ENCODE measurements at regions not wholly inside any gene's neighbourhood (a gene's known extent, or its start where the extent isn't known, plus 50 kb on each side); places are given as distances from the start of the nearest gene placed in this dataset.

GRCh38 chr14:80352471-80352870, 141.2 kb upstream of the DIO2 start:
- H3K4me3 ChIP-seq (ENCODE audit: low read depth, low read length): no peak overlapping the region
- no peak for TF ChIP-seq CTCF (IDR thresholded peaks at IDR 0.05; ENCODE audit: insufficient read depth, low read length, missing control alignments)
- POLR2A ChIA-PET: no interaction called here
- DNase-seq (ENCODE audit: low read depth, low spot score): no peak
- CTCF ChIA-PET: interaction anchor here (1.2 to 1.9 kb wide), 3 partner anchors 10 to 42 kb away, joined by 3 to 6 read pairs (median 3); no protein-coding TSS in a partner anchor

DNA sequence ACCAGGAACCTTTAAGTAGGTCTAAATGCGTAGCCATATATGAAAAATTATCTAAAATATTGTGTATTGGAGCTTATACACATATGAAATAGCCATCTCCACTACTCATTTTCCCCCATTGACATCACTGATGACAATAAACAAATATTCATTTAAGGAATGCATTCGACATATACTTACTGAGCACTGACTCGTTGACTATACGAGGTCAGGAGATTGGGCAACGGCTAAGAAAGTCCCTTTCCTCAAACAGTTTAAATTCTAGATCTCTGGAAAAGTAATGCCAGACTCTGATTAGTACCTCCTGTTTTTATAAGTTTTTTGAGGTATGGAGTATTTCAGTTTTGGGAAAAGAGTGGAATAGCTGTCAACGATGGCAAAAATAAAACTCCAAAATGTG, 139.4 kb upstream of the DIO2 start:
- no peak overlapping the region for H3K4me3 ChIP-seq (ENCODE audit: low read depth, low read length)
- no peak for DNase-seq (ENCODE audit: low read depth, low spot score)
- TF ChIP-seq CTCF (IDR thresholded peaks at IDR 0.05; ENCODE audit: insufficient read depth, low read length, missing control alignments): no peak
- ChIA-PET CTCF (interaction anchor here (0.9 kb wide), 1 partner anchor 295 kb away, joined by 5 read pairs; no protein-coding TSS in a partner anchor), POLR2A (no interaction called here)

- ChIA-PET POLR2A (no interaction called here), CTCF (interaction anchor here (3.1 kb wide), 1 partner anchor 9 kb away, joined by 19 read pairs; no protein-coding TSS in a partner anchor)
- no peak overlapping the region for H3K4me3 ChIP-seq (ENCODE audit: low read depth, low read length)
- no peak for DNase-seq (ENCODE audit: low read depth, low spot score)
- no peak for TF ChIP-seq CTCF (IDR thresholded peaks at IDR 0.05; ENCODE audit: insufficient read depth, low read length, missing control alignments)
These were observed 135.1 kb upstream of the DIO2 start for GRCh38 chr14:80346395-80346794.

DNA sequence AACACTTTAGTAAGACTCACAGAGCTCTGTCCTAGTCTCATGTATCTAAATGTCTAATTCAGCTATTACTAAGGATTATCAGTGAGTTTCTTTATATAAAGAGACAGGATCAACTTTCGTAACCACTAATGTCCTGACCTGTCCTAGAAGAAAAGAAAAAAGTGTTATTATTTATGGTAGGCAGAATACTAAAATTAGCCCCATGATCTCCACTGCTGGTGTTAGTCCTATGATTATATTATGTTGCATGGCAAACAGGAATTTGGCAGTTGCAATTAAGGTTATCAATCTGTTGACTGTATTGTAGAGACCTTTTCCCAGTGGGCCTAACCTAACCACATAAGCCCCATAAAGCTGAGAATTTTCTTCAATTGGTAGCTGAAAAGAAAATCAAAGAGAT, 132.9 kb upstream of the DIO2 start:
- DNase-seq (ENCODE audit: low read depth, low spot score): no peak
- ChIA-PET POLR2A (no interaction called here), CTCF (interaction anchor here (2.4 kb wide), 1 partner anchor 12 kb away, joined by 11 read pairs; no protein-coding TSS in a partner anchor)
- H3K4me3 ChIP-seq (ENCODE audit: low read depth, low read length): no peak overlapping the region
- TF ChIP-seq CTCF (IDR thresholded peaks at IDR 0.05; ENCODE audit: insufficient read depth, low read length, missing control alignments): no peak

GRCh38 chr14:80336608-80337106, 125.4 kb upstream of the DIO2 start:
- DNase-seq (ENCODE audit: low read depth, low spot score): no peak
- no peak overlapping the region for H3K4me3 ChIP-seq (ENCODE audit: low read depth, low read length)
- TF ChIP-seq CTCF (IDR thresholded peaks at IDR 0.05; ENCODE audit: insufficient read depth, low read length, missing control alignments): no peak
- ChIA-PET CTCF (no interaction called here), POLR2A (no interaction called here)

- no peak overlapping the region for H3K4me3 ChIP-seq (ENCODE audit: low read depth, low read length)
- POLR2A ChIA-PET: no interaction called here
- TF ChIP-seq CTCF (IDR thresholded peaks at IDR 0.05; ENCODE audit: insufficient read depth, low read length, missing control alignments): no peak
- no peak for DNase-seq (ENCODE audit: low read depth, low spot score)
- CTCF ChIA-PET: no interaction called here
These were observed 114.4 kb upstream of the DIO2 start for GRCh38 chr14:80325688-80326087.
